HG02798 (cell line): ENCODE measurements at regions not wholly inside any gene's neighbourhood (a gene's known extent, or its start where the extent isn't known, plus 50 kb on each side); places are given as distances from the start of the nearest gene placed in this dataset.
"Not testable (repeated sequence)": the region's sequence is repeated elsewhere in the genome, so short reads cannot be mapped to it uniquely, and the experiment has no call there.

Source experiments
- ATAC-seq: cut with Tn5 transposase; IDR thresholded peaks from one replicate; pipeline ENCODE4 v1.9.1; 2021; ENCODE audit warnings: mild to moderate bottlenecking; ENCODE audit not compliant: unreplicated experiment, poor library complexity

GRCh38 chr4:170166193-170166592, 76.4 kb upstream of the AADAT start:
- ATAC-seq = not testable (repeated sequence)

GRCh38 chr4:170162416-170162815, 72.7 kb upstream of the AADAT start:
- no peak for ATAC-seq

DNA sequence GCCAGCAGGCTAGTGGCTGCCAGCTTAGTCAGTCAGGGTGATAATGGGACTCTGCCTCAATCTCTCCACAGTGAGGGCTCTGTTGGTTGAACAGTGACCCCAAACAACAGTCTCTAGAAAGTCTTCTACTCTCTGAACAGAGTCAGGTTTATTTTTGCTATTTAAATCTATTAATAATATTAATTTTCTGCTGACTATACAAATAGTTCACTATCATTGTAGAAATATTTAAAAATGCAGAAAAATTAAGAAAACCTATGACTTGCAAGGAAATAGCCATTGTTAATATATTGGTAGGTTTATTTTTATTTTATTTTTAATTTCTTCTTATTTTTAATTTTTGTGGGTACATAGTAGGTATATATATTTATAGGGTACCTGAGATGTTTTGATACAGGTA, 67.9 kb upstream of the AADAT start:
- no peak for ATAC-seq

GRCh38 chr4:170145120-170145519, 55.4 kb upstream of the AADAT start:
- no peak for ATAC-seq

- no peak for ATAC-seq
These were observed 50.0 kb upstream of the AADAT start for GRCh38 chr4:170139764-170140163.
